ENCODE measurements at regions not wholly inside any gene's neighbourhood (a gene's known extent, or its start where the extent isn't known, plus 50 kb on each side); places are given as distances from the start of the nearest gene placed in this dataset.

DNA sequence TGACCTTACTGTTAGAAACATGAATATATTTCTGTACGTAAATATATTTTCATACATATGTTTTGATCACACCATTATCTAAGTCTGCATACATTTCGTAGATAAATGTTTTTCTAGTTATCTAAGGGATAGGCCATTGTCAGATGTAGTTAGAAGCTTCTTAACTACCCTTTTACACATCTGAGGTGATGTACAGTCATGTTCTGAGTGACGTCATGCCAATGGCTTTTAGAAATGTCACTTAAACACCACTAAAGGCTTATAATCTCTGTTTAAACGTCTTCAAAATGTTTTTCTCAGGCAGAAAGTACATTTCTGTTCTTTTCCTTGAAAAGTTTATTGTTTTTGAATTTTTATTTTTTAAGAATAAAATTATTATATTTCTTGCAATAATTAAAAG is 781.9 kb downstream of the MRPL39 start:
- Mint-ChIP-seq H3K27me3 (no peaks in the 10 kb centered on the region), H3K27ac (no peak overlapping the region), H3K9me3 (no peaks in the 10 kb centered on the region), H3K4me1 (peaks cover 0 to 5% (median 4%) of the 10 kb centered on the region in 3 donors), H3K36me3 (no peaks in the 10 kb centered on the region), H3K4me3 (no peak overlapping the region)

DNA sequence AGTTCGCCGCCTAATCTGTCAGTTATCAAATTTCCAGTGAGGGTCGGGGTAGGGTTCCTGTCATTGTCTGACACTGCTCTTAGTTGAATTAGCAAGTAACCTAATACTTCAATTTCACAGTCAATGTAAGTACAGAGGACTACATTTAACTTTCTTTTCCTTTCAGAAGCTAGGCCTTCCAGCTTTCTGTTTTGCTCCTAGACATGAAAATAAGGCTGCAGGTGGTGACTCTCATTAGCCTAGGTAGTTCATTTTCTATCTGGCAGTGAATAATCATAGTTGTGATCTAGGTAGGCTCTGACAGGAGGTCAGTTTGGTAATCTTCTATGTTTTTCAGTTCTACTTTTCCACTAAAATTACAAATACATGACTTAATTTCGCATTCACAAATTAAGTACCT is 783.1 kb downstream of the MRPL39 start:
- H3K4me3 Mint-ChIP-seq, result no peak overlapping the region
- H3K4me1 Mint-ChIP-seq, result peaks cover 0 to 5% (median 4%) of the 10 kb centered on the region in 3 donors
- H3K27ac Mint-ChIP-seq, result peak overlapping the region in 1 of 3 donors; percentile 7
- H3K36me3 Mint-ChIP-seq, result no peaks in the 10 kb centered on the region
- no peaks in the 10 kb centered on the region for H3K27me3 Mint-ChIP-seq
- H3K9me3 Mint-ChIP-seq, result no peaks in the 10 kb centered on the region

DNA sequence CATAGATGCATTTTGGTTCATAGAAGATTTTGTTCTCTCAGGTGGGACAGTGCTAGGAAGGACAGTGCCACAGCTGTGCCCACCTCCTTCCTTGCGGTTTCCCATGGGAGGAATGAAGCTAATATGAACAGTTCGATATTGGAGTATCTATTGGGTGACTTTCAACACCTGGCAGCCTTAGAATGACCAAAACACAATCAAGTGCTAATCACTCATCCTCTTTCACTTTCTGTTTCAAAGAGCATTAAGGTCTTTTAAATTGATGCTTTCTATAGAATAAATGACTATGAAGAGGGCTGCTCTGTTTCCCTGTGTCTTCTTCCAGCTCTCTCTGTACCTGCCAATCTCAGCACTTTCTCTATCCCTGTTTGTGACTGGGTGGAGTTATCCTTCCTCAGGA is 784.0 kb downstream of the MRPL39 start:
- H3K36me3 Mint-ChIP-seq, result no peaks in the 10 kb centered on the region
- H3K9me3 Mint-ChIP-seq, result no peaks in the 10 kb centered on the region
- H3K27me3 Mint-ChIP-seq, result no peaks in the 10 kb centered on the region
- peaks cover 0 to 5% (median 4%) of the 10 kb centered on the region in 3 donors for H3K4me1 Mint-ChIP-seq
- H3K27ac Mint-ChIP-seq, result peak overlapping the region in 1 of 3 donors; percentile 41
- H3K4me3 Mint-ChIP-seq, result peak overlapping the region in 2 of 4 donors; percentile 65 to 81

DNA sequence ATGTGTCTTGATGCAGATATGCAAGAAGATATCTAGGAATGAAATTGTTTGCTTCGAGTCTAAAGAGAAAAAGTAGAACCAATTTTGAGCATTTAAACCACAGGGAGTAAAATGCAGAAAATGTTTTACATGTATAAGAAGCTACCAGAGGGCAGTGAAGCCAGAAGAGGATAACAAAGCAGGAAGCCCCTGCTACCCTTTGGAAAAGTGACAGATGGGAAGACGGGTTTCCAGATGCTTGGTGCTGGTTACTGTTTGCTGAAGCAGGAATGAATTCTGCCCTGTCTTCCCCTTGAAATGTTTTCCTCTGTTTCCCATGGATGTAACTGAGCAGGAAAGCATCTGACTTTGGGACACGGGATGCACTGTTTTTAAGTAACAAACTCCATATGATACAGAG is 822.2 kb downstream of the MRPL39 start:
- Mint-ChIP-seq H3K4me1 (no peaks in the 10 kb centered on the region), H3K36me3 (peaks cover 1% of the 10 kb centered on the region), H3K27me3 (no peaks in the 10 kb centered on the region), H3K9me3 (no peaks in the 10 kb centered on the region), H3K4me3 (no peak overlapping the region), H3K27ac (no peak overlapping the region)

DNA sequence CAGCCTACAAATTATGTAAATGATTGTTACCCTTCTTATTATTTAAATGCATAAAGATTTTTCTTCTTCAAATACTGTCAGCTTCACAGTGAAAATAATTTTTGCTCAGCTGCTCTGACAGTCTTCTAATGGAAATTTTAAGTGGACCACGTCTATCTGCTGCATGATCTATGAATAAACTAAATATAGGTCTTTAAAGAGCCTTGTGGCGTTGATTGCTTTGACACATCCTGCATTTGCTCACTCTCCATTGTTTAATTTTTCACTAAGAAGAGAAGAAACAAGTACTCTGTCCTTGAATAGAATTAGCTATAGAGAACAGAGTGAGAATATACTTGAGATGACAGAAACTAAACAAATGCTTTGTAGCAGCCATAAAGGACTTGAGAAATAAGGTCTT is 826.1 kb downstream of the MRPL39 start:
- Mint-ChIP-seq H3K4me3 (no peak overlapping the region), H3K4me1 (no peaks in the 10 kb centered on the region), H3K9me3 (no peaks in the 10 kb centered on the region), H3K27ac (no peak overlapping the region), H3K27me3 (peaks cover 4% of the 10 kb centered on the region), H3K36me3 (peaks cover 1% of the 10 kb centered on the region)

DNA sequence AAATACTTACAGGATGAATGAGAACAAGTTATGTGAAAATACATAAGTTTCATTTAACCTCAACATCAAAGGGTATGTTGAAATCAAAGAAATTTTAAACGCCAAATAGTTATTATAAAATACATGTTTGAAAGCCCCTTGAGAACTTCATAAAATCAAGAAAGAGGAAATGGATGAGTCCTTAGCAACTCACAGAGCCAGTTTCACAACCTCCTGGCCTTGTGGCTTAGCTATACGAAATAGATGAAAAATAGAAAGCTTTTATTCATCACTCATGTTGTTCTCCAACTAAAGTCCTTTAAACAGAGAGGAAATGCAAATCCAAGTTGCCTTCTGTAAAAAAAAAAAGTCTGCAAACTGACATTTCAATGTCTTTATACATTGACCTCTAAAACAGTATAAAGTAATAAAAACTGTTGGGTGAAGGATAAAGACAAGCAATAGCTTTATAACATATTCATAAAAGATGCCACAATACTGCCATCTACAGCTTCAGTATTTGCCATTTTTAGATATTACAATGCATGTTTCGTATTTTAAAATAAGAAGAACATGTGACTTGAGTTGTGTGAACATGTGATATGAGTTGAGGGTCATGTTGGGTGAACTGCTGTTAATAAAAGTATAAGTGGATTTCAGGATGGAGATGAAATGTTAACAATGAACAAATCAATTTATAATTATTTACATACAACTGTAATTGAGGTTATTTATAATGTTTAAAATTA is 847.8 kb downstream of the MRPL39 start:
- Mint-ChIP-seq H3K27me3 (no peaks in the 10 kb centered on the region), H3K36me3 (no peaks in the 10 kb centered on the region), H3K4me1 (peaks cover 3 to 7% (median 5%) of the 10 kb centered on the region in 3 donors), H3K27ac (no peak overlapping the region), H3K4me3 (no peak overlapping the region), H3K9me3 (no peaks in the 10 kb centered on the region)

DNA sequence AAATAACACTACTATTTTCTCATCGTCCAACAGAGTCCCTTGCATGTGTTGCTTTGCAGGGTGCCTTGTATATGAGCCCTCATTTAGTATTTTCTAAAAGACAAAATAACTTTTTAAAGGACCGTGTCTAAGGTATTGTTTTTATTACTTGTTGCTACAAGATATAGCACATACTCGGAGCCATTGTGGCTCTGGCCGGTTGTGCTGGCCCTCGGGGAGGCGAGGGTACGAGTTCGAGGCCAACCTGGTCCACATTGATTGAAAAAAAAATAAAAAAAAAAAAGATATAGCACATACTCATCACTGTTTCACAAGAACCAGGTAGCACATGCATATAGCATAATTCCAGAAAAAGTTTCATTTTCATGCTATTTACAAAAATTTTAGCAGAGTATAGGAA is 869.2 kb downstream of the MRPL39 start:
- Mint-ChIP-seq H3K27me3 (peaks cover 1% of the 10 kb centered on the region), H3K4me1 (no peaks in the 10 kb centered on the region), H3K36me3 (no peaks in the 10 kb centered on the region), H3K9me3 (no peaks in the 10 kb centered on the region), H3K27ac (no peak overlapping the region), H3K4me3 (no peak overlapping the region)

DNA sequence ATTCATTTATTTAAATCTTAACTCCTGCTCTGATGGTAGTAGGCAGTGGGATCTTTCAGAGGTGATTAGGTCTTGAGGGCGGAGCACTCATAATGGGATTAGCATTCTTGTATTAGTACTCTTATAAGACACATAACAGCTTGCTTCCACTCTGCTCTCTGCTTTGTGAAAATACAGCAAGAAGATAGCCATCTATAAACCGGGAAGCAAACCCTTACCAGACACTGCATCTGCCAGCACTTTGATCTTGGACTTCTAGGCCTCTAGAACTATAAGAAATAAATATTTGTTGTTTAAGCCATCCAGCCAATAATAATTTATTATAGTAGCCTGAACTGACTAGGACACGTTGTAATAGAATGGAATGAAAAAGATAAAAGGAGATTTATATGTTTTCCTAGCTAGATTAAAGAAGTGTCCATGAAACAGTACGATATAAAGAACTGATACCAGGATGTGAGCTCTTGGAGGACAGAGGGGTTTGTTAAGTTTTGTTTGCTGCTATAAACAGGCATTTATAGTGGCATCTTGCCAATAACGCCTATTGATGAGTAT is 869.9 kb downstream of the MRPL39 start:
- Mint-ChIP-seq H3K9me3 (no peaks in the 10 kb centered on the region), H3K36me3 (no peaks in the 10 kb centered on the region), H3K4me3 (no peak overlapping the region), H3K4me1 (no peaks in the 10 kb centered on the region), H3K27ac (no peak overlapping the region), H3K27me3 (peaks cover 1% of the 10 kb centered on the region)

DNA sequence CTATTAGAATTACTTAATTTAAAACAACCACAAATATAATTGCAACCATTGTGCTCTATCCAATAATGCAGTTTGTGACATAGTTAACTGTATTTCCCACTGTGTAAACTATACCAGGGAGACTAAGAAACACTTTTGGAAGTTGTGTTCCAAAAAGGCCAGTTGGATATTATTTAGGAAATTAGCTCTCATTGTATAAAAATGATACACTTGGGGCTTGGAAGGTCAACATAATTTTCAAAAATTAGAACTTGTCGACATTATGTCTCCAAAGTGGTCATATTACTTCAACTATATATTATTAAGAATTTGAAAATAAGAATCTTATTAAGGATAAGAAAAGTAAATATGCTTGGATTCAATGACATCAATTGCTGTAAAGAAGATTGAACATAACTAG is 876.6 kb downstream of the MRPL39 start:
- no peaks in the 10 kb centered on the region for H3K36me3 Mint-ChIP-seq
- no peaks in the 10 kb centered on the region for H3K27me3 Mint-ChIP-seq
- no peak overlapping the region for H3K27ac Mint-ChIP-seq
- H3K4me3 Mint-ChIP-seq, result no peak overlapping the region
- H3K4me1 Mint-ChIP-seq, result no peaks in the 10 kb centered on the region
- no peaks in the 10 kb centered on the region for H3K9me3 Mint-ChIP-seq

DNA sequence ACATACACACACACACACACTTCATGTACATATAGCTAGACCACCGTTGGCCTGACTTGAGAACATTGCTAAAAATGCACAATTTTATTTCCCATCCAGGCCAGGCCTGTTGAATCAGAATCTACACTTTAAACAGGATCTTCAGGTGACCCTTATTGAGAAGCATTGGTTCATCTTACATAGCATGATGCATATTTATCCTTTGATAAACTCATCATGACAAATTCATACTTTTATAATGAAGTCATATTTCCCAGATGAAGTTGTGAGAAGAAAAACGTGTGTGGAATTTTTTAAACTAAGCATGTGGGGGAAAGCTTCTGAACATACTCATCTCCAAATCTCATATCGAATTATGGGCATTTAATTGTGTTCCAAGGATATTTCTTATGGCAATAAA is 877.7 kb downstream of the MRPL39 start:
- no peak overlapping the region for H3K4me3 Mint-ChIP-seq
- no peak overlapping the region for H3K27ac Mint-ChIP-seq
- no peaks in the 10 kb centered on the region for H3K4me1 Mint-ChIP-seq
- H3K36me3 Mint-ChIP-seq, result no peaks in the 10 kb centered on the region
- H3K27me3 Mint-ChIP-seq, result no peaks in the 10 kb centered on the region
- no peaks in the 10 kb centered on the region for H3K9me3 Mint-ChIP-seq

DNA sequence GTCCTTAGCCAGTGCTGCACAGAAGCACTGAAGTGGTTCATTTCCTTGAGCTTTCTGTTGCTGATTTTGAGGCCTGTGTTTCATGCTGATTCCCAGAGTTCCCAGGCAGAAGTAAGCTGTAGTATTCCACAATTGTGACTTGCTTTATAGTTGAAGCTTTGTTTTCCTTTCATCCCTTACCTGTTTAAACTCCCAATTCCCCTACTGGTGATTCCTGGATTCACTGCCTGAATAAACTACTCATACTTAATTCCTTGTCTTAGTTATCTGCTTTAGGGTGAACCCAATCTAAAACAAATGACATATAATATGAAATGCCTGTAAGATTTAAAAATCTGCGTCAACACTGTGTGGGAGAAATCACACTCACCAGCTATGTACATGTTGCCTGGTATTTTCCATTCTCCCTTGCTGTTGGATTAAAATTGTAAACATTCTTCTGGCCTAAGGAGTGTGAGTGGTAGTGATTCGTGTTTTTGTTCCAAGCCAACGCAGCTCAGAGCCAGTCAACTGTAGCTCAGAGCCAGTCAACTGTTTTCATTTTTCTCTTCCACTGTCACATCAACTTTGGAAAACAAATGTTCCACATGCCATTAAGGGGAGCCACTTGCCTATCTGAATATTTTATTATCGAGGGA is 879.4 kb downstream of the MRPL39 start:
- H3K27ac Mint-ChIP-seq, result no peak overlapping the region
- H3K9me3 Mint-ChIP-seq, result no peaks in the 10 kb centered on the region
- H3K27me3 Mint-ChIP-seq, result no peaks in the 10 kb centered on the region
- H3K4me1 Mint-ChIP-seq, result no peaks in the 10 kb centered on the region
- no peak overlapping the region for H3K4me3 Mint-ChIP-seq
- H3K36me3 Mint-ChIP-seq, result no peaks in the 10 kb centered on the region

DNA sequence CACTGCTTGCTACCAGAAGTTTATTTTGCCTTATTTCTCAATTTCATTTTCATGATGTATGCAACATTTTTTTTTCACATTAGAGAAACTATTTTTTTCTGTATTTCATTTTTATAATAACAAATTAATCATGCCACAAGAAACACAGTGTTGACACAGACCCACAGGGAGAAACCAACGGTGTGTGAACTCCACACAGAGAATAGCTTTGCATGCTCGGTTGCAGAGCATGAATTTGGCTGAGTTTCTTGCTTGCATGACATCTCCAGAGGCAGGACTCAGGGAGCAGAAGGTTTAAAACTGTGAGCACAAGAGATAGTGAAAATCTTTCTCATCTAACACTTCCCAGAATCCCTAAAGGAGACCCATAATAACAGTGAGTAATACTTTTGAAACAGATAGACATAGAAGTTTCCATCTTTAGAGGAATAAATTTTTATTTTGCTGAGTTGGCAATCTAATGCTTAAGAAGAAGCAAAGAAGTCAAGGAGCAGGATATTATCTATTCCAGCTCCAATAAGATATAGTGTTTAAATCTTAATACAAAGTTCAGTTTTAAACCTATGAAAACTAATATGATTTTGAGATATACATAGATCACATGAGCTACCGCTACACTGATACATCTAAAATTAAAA is 890.9 kb downstream of the MRPL39 start:
- no peaks in the 10 kb centered on the region for H3K9me3 Mint-ChIP-seq
- H3K27ac Mint-ChIP-seq, result no peak overlapping the region
- H3K36me3 Mint-ChIP-seq, result no peaks in the 10 kb centered on the region
- H3K4me3 Mint-ChIP-seq, result no peak overlapping the region
- peaks cover 0 to 1% (median 0%) of the 10 kb centered on the region in 3 donors for H3K4me1 Mint-ChIP-seq
- H3K27me3 Mint-ChIP-seq, result no peaks in the 10 kb centered on the region

DNA sequence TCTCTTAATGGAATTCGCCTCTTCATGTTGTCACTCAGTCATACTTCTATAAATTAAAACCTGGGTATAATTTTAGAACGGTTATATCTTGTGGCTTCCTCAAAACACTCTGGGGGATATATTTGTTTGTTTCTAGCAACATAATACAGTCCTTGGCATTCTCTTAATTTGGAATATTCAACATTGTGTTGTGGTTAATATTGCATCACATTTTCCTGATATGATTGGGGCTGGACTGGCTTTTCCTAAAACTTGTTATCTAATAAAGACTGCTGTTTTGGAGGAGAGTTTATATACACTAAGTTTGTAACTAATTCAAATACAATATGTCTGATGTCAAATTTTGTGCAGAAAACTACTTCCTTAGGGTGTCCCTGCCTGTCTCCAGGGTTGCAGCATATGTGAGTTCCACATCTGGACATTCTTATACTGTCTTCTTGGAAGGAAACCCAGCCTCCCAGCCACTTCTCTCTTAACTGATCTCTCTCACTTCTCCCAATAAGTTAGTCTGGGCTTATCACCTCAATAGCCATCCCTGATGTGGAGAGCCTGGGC is 892.6 kb downstream of the MRPL39 start:
- no peaks in the 10 kb centered on the region for H3K27me3 Mint-ChIP-seq
- H3K36me3 Mint-ChIP-seq, result no peaks in the 10 kb centered on the region
- no peaks in the 10 kb centered on the region for H3K9me3 Mint-ChIP-seq
- H3K4me1 Mint-ChIP-seq, result peaks cover 0 to 1% (median 0%) of the 10 kb centered on the region in 3 donors
- no peak overlapping the region for H3K27ac Mint-ChIP-seq
- H3K4me3 Mint-ChIP-seq, result no peak overlapping the region

DNA sequence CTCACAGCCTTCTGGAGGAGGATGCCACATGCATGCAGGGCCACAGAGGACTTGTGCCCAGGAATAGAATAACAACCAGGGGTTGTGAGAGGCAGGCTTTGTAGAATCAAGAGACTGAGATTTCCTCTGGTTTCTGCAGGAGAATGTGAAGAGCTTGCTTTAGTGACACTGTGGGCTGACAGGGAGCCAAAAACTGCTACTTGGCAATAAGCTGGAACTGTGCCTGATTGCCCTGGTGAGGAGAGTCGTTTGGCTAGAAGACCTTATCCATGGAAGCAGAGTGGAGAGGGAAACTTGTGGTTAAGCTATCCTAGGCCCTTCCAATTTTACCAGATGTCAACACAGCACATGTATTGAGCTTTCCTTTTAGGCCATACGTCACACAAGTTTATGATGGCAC is 902.1 kb downstream of the MRPL39 start:
- Mint-ChIP-seq H3K4me1 (no peaks in the 10 kb centered on the region), H3K9me3 (peaks cover 0 to 5% (median 0%) of the 10 kb centered on the region in 3 donors), H3K27ac (no peak overlapping the region), H3K4me3 (no peak overlapping the region), H3K27me3 (no peaks in the 10 kb centered on the region), H3K36me3 (no peaks in the 10 kb centered on the region)

DNA sequence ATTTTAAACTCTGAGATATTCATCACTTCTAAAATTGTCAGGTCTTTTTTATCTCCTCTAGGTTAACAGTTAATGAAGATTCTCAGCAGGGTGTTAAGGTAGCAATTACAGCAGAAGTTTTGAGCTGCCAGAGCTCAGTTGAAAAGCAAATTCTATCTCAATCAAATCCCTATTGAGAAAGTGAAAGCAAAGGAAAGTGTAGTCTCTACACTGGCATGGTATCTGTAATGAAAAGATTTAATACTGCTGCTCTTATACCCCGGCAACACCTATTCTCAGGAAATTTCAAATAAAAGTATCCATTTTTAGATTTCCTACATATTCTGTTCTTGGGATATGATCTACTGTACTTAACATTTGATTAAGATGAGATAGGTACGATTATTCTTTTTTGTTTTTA is 913.5 kb downstream of the MRPL39 start:
- Mint-ChIP-seq H3K27me3 (no peaks in the 10 kb centered on the region), H3K27ac (no peak overlapping the region), H3K4me1 (peaks cover 0 to 3% (median 0%) of the 10 kb centered on the region in 3 donors), H3K9me3 (no peaks in the 10 kb centered on the region), H3K36me3 (no peaks in the 10 kb centered on the region), H3K4me3 (no peak overlapping the region)

Measured in IgD-negative memory B cell (primary cell).